Inferior parietal cortex (tissue), 1 donor: ENCODE measurements at regions not wholly inside any gene's neighbourhood (a gene's known extent, or its start where the extent isn't known, plus 50 kb on each side); places are given as distances from the start of the nearest gene placed in this dataset.

ENCODE experiments used
- DNase-seq: peaks from one replicate; pipeline ENCODE4 v3.0.0-alpha.2; 2016; ENCODE audit errors: extremely low spot score

GRCh38 chr2:234768608-234769196, 183.1 kb upstream of the SH3BP4 start:
- no peak for DNase-seq

GRCh38 chr2:234765279-234765678, 186.5 kb upstream of the SH3BP4 start:
- no peak for DNase-seq

GRCh38 chr2:234764372-234764771, 187.4 kb upstream of the SH3BP4 start:
- no peak for DNase-seq

DNA sequence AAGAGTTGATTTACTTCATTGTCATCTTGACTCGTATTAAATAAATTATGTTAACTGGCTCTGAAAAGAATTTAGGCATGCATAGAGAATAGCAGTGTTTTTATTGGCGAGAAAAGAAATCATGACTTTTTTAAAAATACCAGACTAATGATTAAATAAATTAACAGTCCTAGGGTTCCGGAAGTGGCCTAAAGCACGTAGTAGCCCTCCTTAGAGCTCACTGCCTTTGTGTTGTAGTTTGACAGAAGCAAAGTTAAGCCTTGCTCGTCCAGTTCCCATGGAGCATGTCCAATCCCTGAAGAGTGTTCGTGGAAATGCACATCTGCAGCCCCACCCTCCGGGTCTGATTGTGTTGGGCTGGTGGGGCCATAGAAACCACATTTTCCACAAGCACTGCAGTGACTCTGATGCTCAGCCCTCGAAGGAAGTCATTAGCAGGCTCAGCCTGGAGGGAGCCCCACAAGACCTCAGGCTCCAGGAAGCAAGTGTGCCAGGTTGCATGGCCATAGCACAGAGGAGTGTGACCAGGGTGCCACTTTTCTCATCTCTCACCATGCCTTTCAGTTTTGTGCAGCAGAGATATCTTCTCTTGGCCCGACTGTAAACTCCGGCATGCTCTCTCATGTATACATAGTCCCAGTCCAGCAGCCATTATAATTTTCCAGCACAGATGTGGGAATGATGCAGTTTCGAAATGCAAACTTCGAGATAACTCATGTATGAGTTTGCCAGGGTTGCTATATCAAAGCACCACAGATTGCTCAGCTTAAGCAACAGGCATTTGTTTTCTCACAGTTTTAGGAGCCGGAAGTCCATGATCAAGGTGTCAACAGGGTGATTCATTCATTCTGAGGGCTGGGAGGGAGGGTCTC, 188.6 kb upstream of the SH3BP4 start:
- DNase-seq, result no peak

DNA sequence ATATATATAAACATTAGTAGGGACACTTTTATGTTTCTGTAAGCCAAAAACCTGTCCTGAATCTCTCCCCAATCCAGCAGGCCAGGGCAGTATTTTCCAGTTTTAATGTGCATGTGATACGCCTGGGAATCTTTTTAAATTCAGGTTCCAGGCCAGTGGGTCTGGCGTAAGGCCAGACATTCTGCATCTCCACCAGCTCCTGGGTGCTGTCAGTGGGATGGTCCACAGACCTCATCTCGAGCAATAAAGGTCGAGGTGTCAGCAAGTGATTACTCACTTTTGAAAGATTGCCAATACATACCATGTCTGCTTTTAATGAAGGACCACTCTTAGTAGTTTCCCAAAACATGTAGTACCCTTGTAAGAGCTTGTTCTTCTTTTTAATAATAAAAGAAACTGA, 189.9 kb upstream of the SH3BP4 start:
- no peak for DNase-seq

DNA sequence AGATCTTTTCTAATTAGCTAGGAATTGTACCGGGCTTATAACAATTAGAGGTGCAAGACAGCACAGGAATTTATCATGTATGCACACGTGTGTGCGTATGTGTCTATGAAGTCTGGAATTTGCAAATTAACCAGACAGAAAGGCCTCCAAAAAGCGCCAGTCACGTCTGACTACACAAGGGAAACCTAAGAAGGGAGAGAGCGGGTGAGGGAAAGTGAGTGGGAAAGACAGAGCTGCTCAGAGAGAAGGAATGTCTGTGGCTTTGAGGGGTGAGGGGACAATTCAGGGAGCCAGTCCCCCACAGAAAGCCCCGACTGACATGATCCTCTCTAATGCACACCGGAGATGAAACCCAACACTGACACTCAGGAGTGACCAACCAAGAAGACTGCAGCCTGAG, 197.7 kb upstream of the SH3BP4 start:
- DNase-seq, result no peak

DNA sequence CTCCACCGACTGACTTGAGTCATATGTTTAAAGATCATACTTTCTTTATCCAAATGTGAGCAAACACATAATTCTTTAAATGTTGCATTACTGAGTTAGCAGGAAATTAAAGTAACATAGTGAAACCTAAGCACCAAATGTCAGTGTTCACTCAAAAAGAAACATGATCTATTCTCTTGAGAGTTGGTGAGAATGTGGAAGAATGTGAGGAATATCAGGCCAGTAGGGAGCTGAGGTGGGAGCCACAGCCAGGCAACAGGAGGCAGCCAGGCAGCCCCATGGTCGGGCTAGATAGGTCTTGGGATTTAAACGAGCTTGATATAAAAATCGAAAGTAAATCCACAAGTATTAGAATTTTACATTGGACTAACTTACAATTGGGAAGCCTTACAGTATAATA, 198.1 kb upstream of the SH3BP4 start:
- no peak for DNase-seq

- no peak for DNase-seq
These were observed 198.9 kb upstream of the SH3BP4 start for GRCh38 chr2:234752966-234753365.

DNA sequence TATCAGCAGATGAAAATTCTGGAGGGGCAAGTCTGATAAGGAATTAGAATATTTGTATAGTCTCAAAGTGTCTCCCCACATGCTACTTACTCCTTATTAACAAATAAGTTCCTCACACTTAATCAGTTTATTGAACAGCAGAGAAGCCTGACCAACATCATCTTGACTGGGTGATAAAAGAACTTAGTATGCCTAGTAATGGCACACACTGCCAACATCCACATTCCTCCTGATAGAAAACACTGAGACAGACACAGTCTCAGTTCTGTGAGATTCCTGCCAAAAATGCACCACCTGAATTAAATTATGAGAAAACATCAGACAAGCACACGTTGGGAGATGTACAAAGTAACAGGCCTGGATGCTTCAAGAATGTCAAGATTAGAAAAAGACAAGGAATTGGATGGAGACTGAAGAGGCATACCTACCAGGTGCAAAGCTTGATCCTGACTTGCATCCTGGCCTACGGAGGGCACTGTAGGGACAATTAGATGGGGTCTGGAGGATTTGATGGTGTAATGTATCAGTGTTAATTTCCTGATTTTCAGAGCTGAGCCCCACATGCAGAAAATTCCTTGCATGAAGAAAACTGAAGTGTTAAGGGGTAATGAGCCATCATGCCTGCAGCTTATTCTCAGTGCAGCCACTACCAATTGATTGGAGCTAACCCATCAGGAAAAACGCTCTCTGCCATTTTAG, 200.4 kb upstream of the SH3BP4 start:
- DNase-seq, result no peak

DNA sequence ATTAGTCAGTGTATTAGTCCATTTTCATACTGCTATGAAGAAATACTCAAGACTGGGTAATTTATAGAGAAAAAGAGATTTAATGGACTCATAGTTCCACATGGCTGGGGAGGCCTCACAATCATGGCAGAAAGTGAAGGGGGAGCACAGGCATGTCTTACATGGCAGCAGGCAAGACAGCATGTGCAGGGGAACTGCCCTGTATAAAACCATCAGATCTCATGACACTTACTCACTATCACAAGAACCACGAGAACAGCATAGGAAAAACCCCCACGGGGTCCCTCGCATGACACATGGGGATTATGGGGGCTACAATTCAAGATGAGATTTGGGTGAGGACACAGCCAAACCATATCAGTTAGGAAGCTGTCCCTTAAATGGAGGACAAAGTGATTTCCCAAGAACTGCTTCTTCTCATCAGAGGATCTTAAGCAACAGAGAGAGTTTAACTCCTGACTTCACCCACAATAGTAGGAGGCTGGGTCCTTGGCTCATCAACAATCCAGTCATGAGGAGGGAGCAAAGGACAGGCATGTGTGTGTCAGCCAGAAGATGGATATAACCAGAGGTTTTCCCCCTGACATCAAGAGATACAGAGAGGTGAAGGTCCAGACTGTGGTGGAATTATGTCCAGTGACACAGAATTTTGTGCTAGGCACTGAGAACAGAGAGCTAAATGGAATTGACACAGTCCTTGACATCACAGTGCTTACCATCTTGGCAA, 203.8 kb upstream of the SH3BP4 start:
- no peak for DNase-seq

DNA sequence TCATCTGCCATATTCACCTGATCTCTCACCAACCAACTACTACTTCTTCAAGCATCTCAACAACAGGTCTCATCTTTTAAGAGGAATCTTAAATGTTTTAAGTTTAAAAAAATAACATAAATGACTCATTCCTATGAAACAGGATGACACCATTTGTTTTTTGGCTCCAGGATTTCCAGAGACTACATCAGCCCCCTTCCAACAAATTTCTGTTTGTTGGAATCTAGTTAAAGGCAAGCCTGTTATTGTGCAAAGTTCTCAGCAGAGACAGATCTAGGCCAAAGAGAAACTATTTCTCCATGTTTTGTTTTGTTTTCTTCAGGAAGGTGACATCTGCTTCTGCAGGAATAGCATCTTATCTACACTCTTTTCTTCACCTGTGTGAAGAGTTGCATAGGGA, 204.8 kb upstream of the SH3BP4 start:
- no peak for DNase-seq

- DNase-seq, result no peak
These were observed 206.5 kb upstream of the SH3BP4 start for GRCh38 chr2:234745347-234745746.

DNA sequence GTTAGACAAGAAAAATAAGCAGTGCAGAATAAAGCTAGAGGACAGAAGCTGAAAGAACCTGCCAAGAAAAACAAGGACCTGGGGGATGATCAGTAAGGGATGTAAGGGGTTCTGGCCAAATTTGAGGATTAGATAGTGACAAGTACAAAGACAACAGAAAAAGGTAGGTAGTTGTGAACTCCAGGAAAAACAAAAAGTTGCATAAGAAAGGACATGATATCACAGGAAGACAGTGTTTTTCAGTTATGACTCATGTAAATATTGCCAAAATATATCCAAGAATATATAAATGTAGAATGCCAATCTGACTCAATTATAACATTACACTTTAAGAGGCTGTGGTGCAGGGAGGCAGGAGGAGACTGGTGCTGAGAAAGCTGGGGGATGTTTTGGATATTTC, 209.8 kb upstream of the SH3BP4 start:
- DNase-seq, result no peak

DNA sequence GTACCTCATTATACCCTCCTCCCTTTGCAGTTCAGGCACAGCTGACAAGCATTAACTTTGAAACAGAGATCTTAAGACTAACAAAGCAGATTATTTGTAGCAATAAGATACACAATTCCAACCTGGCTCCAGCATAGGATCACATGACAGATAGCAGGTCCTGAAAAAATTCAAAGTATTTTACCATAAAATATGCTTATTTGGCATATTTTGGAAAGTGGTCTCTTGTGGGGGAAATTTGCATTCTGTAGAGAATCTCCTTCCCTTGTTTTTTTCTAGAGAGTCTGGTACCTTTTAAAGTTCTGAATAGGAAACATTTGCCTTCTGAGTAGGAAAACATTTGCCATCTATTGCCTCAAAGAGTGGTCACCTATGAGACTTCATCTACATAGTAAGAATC, 212.8 kb upstream of the SH3BP4 start:
- no peak for DNase-seq

DNA sequence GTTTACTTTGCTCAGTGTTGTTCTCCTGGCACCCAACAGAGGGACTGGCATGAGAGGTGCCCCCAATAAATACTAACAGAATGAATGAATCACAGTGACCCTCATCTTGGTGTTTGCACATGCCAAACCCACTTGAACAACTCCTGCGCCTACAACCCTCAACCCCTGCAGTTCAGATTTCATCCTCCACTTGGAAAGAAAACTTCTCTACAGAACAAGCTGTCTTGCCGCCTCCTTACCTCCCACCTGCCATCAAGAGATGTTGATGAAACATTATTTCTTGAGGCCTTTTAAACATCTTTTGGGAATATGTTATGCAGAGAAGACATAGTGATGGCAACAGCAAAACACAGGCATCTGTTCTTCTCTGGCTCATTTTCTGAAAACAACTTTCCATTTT, 216.0 kb upstream of the SH3BP4 start:
- no peak for DNase-seq

DNA sequence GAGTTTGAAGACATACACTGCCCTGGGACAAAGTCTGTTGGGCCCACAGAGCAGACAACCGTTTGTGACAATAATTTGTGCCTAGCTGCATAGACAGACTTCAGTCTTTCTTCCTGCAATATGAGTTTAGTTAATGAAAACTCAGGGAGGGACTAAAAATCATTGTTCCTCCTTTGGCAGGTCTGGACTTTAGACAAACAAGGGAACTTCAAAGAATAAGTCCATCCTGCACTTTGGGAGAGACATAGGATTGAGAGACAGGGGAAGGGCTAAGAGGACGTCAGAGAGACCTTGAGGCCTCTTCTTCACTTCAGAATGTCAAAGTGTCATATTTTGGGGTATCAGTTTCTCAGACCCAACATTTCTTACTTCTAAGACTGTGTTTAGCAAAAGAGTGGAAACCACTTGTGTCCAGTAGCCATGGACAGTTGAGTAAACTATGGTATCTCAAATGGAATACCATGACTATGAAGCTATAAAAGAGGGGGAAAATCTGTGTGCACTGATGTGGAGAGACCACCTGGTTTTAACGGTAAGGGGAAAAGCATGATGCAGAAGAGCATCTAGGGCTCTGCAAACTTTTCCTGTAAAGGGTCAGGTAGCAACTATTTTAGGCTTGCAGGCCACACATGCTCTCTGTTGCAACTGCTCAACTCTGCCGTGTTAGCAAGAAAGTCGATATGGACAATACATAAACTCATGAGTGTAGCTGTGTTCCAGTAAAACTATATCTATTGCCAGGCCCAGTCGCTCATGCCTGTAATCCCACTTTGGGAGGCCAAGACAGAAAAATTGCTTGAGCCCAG, 217.8 kb upstream of the SH3BP4 start:
- DNase-seq, result no peak

- DNase-seq, result no peak
These were observed 218.7 kb upstream of the SH3BP4 start for GRCh38 chr2:234733093-234733489.

- DNase-seq, result no peak
These were observed 219.3 kb upstream of the SH3BP4 start for GRCh38 chr2:234732404-234733092.

- no peak for DNase-seq
These were observed 220.6 kb upstream of the SH3BP4 start for GRCh38 chr2:234731236-234731635.

GRCh38 chr2:234730066-234730640, 221.7 kb upstream of the SH3BP4 start:
- DNase-seq, result no peak
